Heart right ventricle (tissue), 16 donors: ENCODE measurements at regions not wholly inside any gene's neighbourhood (a gene's known extent, or its start where the extent isn't known, plus 50 kb on each side); places are given as distances from the start of the nearest gene placed in this dataset.
A peak's percentile ranks its signal among the peaks of the same experiment; 100 is the strongest.

Experiments used
- ATAC-seq, 8 donors: fragments of 200-7000 bp; cut with Tn5 transposase; one replicate each; pipeline ENCODE4 v1.9.1; 2020; ENCODE audit warnings: mild to moderate bottlenecking in 8 of 8, moderate library complexity in 8 of 8, moderate number of reproducible peaks in 1 of 8
- DNase-seq, 2 donors: peaks; one replicate each; pipeline ENCODE4 v3.0.0-alpha.2; 2020
- H3K27ac ChIP-seq, 10 donors: fragments of 200-600 bp; sonication (generic) in 2 of 10; one replicate each; pipeline versions ENCODE4 v1.5.0 to v1.8.0; 2020 to 2022; ENCODE audit warnings: mild to moderate bottlenecking in 3 of 10
- H3K27me3 ChIP-seq, 7 donors: fragments of 200-600 bp; one replicate each; pipeline ENCODE4 v1.8.0; 2021 to 2022; ENCODE audit warnings: mild to moderate bottlenecking in 2 of 7
- H3K36me3 ChIP-seq, 9 donors: fragments of 200-600 bp; sonication (generic) in 1 of 9; one replicate each; pipeline versions ENCODE4 v1.5.0 to v1.8.0; 2020 to 2022; ENCODE audit warnings: mild to moderate bottlenecking in 2 of 9
- H3K4me1 ChIP-seq, 9 donors: fragments of 200-600 bp; sonication (generic) in 1 of 9; one replicate each; pipeline versions ENCODE4 v1.5.0 to v1.8.0; 2020 to 2022; ENCODE audit warnings: mild to moderate bottlenecking in 4 of 9
- H3K4me3 ChIP-seq, 10 donors: fragments of 200-600 bp; sonication (generic) in 2 of 10; one replicate each; pipeline versions ENCODE4 v1.5.0 to v1.8.0; 2020 to 2022; ENCODE audit warnings: mild to moderate bottlenecking in 7 of 10, moderate library complexity in 2 of 10
- H3K9me3 ChIP-seq, 11 donors: fragments of 200-600 bp in 10 of 11; sonication (generic) in 2 of 11; one replicate each; pipeline versions ENCODE4 v1.5.0 to v1.8.0; 2013 to 2022; ENCODE audit warnings: mild to moderate bottlenecking in 2 of 11, control low read depth in 1 of 11, moderate library complexity in 1 of 11
- CTCF ChIP-seq, 9 donors: fragments of 200-600 bp; sonication (generic) in 2 of 9; IDR thresholded peaks; one replicate each; pipeline versions ENCODE4 v1.5.0 to v1.8.0; 2021 to 2022; ENCODE audit warnings: antibody characterized with exemption in 9 of 9, mild to moderate bottlenecking in 5 of 9, moderate library complexity in 1 of 9
- WGBS, 2 donors: extraction: QIAGEN DNeasy Blood & Tissue Kit; methylation state at CpG; one replicate each; pipeline ENCODE4 v1.1.7; 2013; ENCODE audit warnings: inconsistent platforms in 1 of 2; 5-methylcytosine and 5-hydroxymethylcytosine counted together
- intact Hi-C, 10 donors: fragments of 100-400 bp; cut with DNase I; formaldehyde crosslinking; loops; one replicate each; pipeline versions ENCODE4 v1.11.1 to v1.14.2; 2022
- donor health status: Arrhythmogenic right ventricular cardiomyopathy.
- donor health status: ischemic (EF 13 %, LVEDD 7.1; RV severe dilation, severe dysfunction).
- donor health status: healthy with polysubstance abuse.
- donor health status: DM: no; HTN: yes; CAD: no.
- donor health status: DM: no; HTN: no; CAD: no.
- donor health status: ischemic (EF 25% LVEDD 6.9; RV normal size, moderate dysfunction).
- donor health status: ischemic (EF 25% LVEDD 5.7; RV mildly dilated, moderate dysfunction).
- donor health status: healthy.
- donor health status: DM: yes; HTN: yes; CAD: no.
- donor health status: Ischemic cardiomyopathy.
- donor health status: ischemic (EF 35%, LVEDD 5.7; RV mildly dilated, moderate dysfunction).
- donor health status: nonischemic (EF 11% LVEDD 7.7; RV severe dilation, severe dysfunction).
- donor health status: DM: yes; HTN: yes; CAD: no.
- donor health status: PGD.
- donor health status: ischemic (EF 29% LVEDD 5.4; RV normal size, mild dysfunction).
- donor health status: nonischemic (EF 23%, LVEDD 6.1; RV moderate dilation, normal function).

DNA sequence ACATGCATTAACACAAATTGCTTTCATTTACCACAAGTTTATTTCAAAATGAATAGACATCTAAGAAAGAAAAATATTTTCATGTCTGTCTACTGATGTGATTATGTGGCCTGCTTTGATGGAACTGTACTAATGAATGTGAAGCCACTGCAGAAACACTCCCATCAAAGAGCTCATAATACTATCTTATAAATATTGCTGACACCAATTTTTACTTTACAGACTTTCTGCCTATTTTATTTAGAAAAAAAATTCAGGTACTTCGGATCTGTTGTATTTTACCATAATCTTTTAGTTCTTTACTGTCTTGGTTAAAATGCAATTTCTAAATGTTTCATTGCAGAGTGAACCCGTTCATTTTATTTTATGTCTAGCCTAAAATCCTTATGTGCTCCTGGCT, 281.9 kb downstream of the ICE1 start:
- H3K27ac ChIP-seq, result no peak overlapping the region
- no peak for TF ChIP-seq CTCF (IDR thresholded peaks at IDR 0.05)
- intact Hi-C loops, result no loop called here
- ATAC-seq (no peak), DNase-seq (no peak)
- no peaks in the 10 kb centered on the region for H3K36me3 ChIP-seq
- no peak overlapping the region for H3K4me3 ChIP-seq
- WGBS, 2 donors, result 93 to 99% methylated on average over 2 of the region's 2 CpGs
- H3K9me3 ChIP-seq, result peaks cover 0 to 2% (median 0%) of the 10 kb centered on the region in 11 donors
- no peaks in the 10 kb centered on the region for H3K27me3 ChIP-seq
- H3K4me1 ChIP-seq, result peaks cover 0 to 8% (median 0%) of the 10 kb centered on the region in 9 donors

DNA sequence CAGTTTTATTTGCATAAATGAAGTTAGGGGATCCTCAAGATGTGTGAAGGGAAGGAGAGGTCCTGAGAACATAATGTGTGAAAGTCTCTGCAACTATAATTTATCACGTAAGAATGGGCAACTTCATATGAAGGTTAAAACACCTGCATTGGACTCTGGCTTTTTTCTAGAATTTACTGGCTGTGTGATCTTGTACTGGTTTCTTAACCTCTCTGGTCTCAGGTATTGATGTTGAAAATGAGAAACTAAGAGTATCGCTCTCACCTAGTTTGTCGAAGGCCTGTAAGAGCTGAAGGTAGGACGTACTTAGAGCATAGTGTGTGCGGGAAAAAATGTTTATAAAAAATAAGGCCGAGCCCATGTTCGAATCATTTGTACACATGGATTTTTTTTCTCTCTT, 280.5 kb downstream of the ICE1 start:
- TF ChIP-seq CTCF (IDR thresholded peaks at IDR 0.05), result no peak
- Histone ChIP-seq H3K4me1 (peaks cover 0 to 8% (median 0%) of the 10 kb centered on the region in 9 donors), H3K27me3 (no peaks in the 10 kb centered on the region), H3K9me3 (no peaks in the 10 kb centered on the region), H3K4me3 (no peak overlapping the region), H3K36me3 (no peaks in the 10 kb centered on the region), H3K27ac (no peak overlapping the region)
- intact Hi-C loops, result no loop called here
- DNase-seq, result no peak
- WGBS, 2 donors, result 97% methylated on average over 7 of the region's 7 CpGs
- ATAC-seq, result no peak

DNA sequence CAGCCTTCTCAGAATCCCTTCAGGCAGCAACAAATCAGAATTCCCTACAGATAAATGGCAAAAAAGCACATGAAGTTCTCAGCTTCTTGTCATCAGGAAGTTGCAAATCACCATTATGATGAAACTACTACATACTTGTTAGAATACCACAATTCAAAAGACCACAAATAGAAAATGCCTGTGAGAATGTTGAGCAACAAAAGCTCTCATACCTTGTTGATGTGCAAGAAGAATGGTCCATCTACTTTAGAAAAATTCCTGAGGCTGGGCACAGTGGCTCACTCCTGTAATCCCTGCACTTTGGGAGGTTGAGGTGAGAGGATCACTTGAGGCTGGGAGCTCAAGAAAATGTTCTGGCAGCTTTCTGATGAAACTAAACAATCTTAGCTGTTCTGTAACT, 278.1 kb downstream of the ICE1 start:
- Histone ChIP-seq H3K36me3 (no peaks in the 10 kb centered on the region), H3K27me3 (no peaks in the 10 kb centered on the region), H3K27ac (no peak overlapping the region), H3K4me3 (no peak overlapping the region), H3K9me3 (peaks cover 0 to 16% (median 0%) of the 10 kb centered on the region in 11 donors), H3K4me1 (peaks cover 0 to 8% (median 0%) of the 10 kb centered on the region in 9 donors)
- no peak for ATAC-seq
- TF ChIP-seq CTCF (IDR thresholded peaks at IDR 0.05), result no peak
- intact Hi-C loops, result no loop called here
- DNase-seq, result no peak

DNA sequence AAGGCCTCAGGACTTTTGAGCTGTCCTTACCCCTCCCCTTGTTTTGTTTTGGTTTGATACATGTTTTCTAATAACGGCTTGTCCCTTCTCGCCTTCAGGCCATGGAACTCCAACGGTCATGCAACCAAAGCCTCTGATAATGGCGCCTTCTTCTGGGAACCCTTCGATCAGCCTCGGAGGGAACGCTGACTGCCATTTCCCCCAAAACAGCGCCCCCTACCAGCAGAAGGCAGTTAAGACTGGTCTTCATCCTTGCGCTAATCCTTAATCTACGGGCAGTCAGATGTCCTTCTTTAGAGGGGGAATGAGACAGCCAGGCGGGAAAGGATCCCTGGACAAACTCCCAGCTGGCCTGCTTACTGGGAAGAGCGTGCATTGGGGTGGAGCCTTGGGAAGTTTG, 276.6 kb downstream of the ICE1 start:
- ATAC-seq (no peak), DNase-seq (no peak)
- 86% methylated on average over 12 of the region's 12 CpGs for WGBS, 2 donors
- peaks cover 0 to 16% (median 0%) of the 10 kb centered on the region in 11 donors for H3K9me3 ChIP-seq
- H3K4me3 ChIP-seq, result no peak overlapping the region
- peak in 2 of 9 donors; percentile 8 to 9 for TF ChIP-seq CTCF (IDR thresholded peaks at IDR 0.05)
- H3K27me3 ChIP-seq, result no peaks in the 10 kb centered on the region
- H3K27ac ChIP-seq, result no peak overlapping the region
- intact Hi-C loops, result no loop called here
- no peaks in the 10 kb centered on the region for H3K36me3 ChIP-seq
- H3K4me1 ChIP-seq, result no peaks in the 10 kb centered on the region

DNA sequence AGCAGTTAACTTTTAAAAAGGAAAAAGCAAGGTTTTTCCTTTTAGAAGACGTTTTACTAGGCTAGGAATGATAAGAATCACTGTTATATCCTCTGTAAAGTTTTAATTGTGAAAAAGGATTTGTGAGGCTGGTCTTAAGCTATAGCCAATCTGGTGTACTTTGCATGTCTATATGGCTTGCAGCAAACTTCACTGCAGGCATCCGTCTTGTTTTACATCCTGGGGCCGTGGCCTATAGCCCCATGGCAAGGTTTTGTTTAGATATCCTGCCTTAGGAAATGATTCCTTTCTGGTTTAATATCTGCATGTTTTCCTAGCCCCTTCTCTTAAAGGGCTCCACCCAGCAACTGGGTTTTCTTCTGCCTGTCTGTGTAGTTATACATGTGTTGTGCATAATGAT, 272.8 kb downstream of the ICE1 start:
- WGBS, 2 donors, result 47 to 51% methylated on average over 3 of the region's 3 CpGs
- no peak for ATAC-seq
- Histone ChIP-seq H3K27me3 (no peaks in the 10 kb centered on the region), H3K4me1 (no peaks in the 10 kb centered on the region), H3K4me3 (no peak overlapping the region), H3K27ac (no peak overlapping the region), H3K36me3 (no peaks in the 10 kb centered on the region), H3K9me3 (peaks cover 0 to 16% (median 0%) of the 10 kb centered on the region in 11 donors)
- no peak for TF ChIP-seq CTCF (IDR thresholded peaks at IDR 0.05)
- intact Hi-C loops, result no loop called here
- no peak for DNase-seq
